ENCODE measurements at regions not wholly inside any gene's neighbourhood (a gene's known extent, or its start where the extent isn't known, plus 50 kb on each side); places are given as distances from the start of the nearest gene placed in this dataset.
"Not testable (repeated sequence)": the region's sequence is repeated elsewhere in the genome, so short reads cannot be mapped to it uniquely, and the experiment has no call there.

DNA sequence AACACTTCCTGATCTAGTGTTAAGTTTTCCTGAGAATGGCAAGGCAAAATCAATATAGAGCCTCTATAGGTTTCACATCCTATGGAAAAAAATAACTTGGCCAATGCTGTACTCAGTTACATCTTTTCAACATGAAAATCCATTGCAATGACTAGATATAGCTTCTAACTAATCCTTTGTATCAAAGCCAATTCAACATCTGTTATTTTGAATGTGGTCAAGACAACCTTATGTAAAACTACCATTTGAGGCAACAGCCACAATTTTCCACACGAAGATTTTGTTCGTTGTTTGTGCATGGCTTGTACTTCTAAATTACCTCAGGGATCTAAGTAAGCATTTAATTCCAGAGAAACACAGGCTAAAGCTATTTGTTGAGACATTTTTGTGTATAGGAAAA, 637.8 kb upstream of the EYS start:
- Mint-ChIP-seq H3K27me3 (no peaks in the 10 kb centered on the region), H3K9me3 (peaks cover 5% of the 10 kb centered on the region), H3K36me3 (ENCODE audit: low read depth) (no peaks in the 10 kb centered on the region), H3K4me1 (no peaks in the 10 kb centered on the region), H3K4me3 (no peak overlapping the region), H3K27ac (no peak overlapping the region)
- POLR2A ChIA-PET = no interaction called here
- CTCF ChIA-PET = no interaction called here
- no peak for DNase-seq

DNA sequence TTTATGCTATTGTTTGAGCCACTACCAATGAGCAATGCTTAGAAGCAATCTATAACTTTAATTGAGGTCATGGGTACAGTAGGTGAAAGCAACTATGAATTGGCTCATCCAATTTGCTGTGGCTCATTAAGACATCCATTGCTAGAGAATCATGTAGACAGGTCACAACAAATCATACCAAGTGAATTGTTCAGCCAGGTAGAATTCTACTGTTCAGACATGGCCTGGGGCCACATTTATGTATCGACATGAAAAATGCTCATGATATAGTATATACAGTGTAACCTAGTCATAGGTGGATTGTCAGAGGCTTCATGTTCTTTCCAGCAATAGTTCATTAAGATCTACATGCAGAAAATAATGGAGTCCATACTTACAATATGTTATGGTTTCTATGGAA, 633.7 kb upstream of the EYS start:
- no peak for DNase-seq
- Mint-ChIP-seq H3K9me3 (peaks cover 11% of the 10 kb centered on the region), H3K27me3 (no peaks in the 10 kb centered on the region), H3K27ac (no peak overlapping the region), H3K4me1 (no peaks in the 10 kb centered on the region), H3K4me3 (no peak overlapping the region), H3K36me3 (ENCODE audit: low read depth) (no peaks in the 10 kb centered on the region)
- ChIA-PET CTCF (no interaction called here), POLR2A (no interaction called here)

GRCh38 chr6:66336176-66336575, 629.1 kb upstream of the EYS start:
- Mint-ChIP-seq H3K9me3 (peaks cover 12% of the 10 kb centered on the region), H3K4me1 (no peaks in the 10 kb centered on the region), H3K27me3 (no peaks in the 10 kb centered on the region), H3K27ac (no peak overlapping the region), H3K4me3 (no peak overlapping the region), H3K36me3 (ENCODE audit: low read depth) (no peaks in the 10 kb centered on the region)
- DNase-seq = no peak
- POLR2A ChIA-PET = no interaction called here
- CTCF ChIA-PET = no interaction called here

GRCh38 chr6:66328200-66328599, 621.2 kb upstream of the EYS start:
- no peaks in the 10 kb centered on the region for H3K27me3 Mint-ChIP-seq
- H3K4me1 Mint-ChIP-seq = no peaks in the 10 kb centered on the region
- CTCF ChIA-PET = no interaction called here
- H3K4me3 Mint-ChIP-seq = no peak overlapping the region
- peaks cover 8% of the 10 kb centered on the region for H3K9me3 Mint-ChIP-seq
- no peaks in the 10 kb centered on the region for H3K36me3 Mint-ChIP-seq (ENCODE audit: low read depth)
- no peak overlapping the region for H3K27ac Mint-ChIP-seq
- POLR2A ChIA-PET = no interaction called here
- DNase-seq = no peak

- POLR2A ChIA-PET = no interaction called here
- H3K9me3 Mint-ChIP-seq = peaks cover 8% of the 10 kb centered on the region
- CTCF ChIA-PET = no interaction called here
- no peak overlapping the region for H3K4me3 Mint-ChIP-seq
- DNase-seq = no peak
- no peaks in the 10 kb centered on the region for H3K27me3 Mint-ChIP-seq
- no peaks in the 10 kb centered on the region for H3K36me3 Mint-ChIP-seq (ENCODE audit: low read depth)
- no peaks in the 10 kb centered on the region for H3K4me1 Mint-ChIP-seq
- no peak overlapping the region for H3K27ac Mint-ChIP-seq
Measured at GRCh38 chr6:66326228-66326627, 619.2 kb upstream of the EYS start.

DNA sequence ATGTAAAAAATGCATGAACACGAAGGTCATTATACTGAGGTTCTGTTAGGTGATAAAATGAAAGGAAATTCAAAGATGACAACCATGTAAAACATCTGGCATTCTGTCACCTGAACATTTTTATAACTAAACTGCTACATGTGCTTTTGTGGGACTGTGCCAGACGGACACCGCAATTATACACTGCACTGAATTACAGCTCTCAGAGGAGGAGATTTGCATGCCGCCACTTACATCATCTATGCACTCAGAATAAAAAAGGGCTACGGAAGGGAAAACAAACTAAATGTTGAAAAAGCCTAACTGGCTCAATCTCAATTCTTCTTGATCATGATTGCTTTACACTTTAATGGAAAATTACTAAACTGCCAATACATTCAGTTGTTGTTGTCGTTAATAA, 614.0 kb upstream of the EYS start:
- H3K27me3 Mint-ChIP-seq = no peaks in the 10 kb centered on the region
- no peak overlapping the region for H3K4me3 Mint-ChIP-seq
- peaks cover 7% of the 10 kb centered on the region for H3K9me3 Mint-ChIP-seq
- CTCF ChIA-PET = no interaction called here
- no peak overlapping the region for H3K27ac Mint-ChIP-seq
- no peaks in the 10 kb centered on the region for H3K4me1 Mint-ChIP-seq
- POLR2A ChIA-PET = no interaction called here
- H3K36me3 Mint-ChIP-seq (ENCODE audit: low read depth) = no peaks in the 10 kb centered on the region
- DNase-seq = no peak

- no peak for DNase-seq
- ChIA-PET CTCF (no interaction called here), POLR2A (no interaction called here)
- Mint-ChIP-seq H3K4me3 (no peak overlapping the region), H3K36me3 (ENCODE audit: low read depth) (no peaks in the 10 kb centered on the region), H3K27ac (no peak overlapping the region), H3K4me1 (no peaks in the 10 kb centered on the region), H3K27me3 (no peaks in the 10 kb centered on the region), H3K9me3 (peaks cover 17% of the 10 kb centered on the region)
Measured at GRCh38 chr6:66307490-66307889, 600.5 kb upstream of the EYS start.

DNA sequence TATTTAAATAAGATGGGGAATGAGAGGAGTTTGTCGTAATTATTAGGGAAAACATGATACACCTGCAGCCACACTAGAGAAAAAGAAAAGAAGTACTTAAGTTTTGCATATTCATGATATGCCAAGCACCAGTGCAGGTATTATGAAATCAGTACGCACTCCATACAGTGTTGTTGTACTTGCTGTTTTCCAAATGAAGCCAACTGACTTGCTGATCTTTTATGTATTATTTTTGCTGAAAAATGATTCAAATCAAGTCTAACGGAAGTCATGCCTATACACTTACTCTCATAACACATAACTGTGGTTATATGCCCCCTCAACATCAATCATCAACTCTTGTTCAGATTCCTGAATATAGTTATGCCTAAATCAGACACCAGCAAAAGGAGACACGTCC, 584.9 kb upstream of the EYS start:
- no peaks in the 10 kb centered on the region for H3K36me3 Mint-ChIP-seq (ENCODE audit: low read depth)

GRCh38 chr6:66289889-66290288, 582.9 kb upstream of the EYS start:
- ChIA-PET POLR2A (no interaction called here), CTCF (interaction anchor here (0.6 kb wide), 1 partner anchor 226 kb away, joined by 3 read pairs; no protein-coding TSS in a partner anchor)
- no peaks in the 10 kb centered on the region for H3K9me3 Mint-ChIP-seq
- no peaks in the 10 kb centered on the region for H3K27me3 Mint-ChIP-seq
- no peak for DNase-seq
- no peak overlapping the region for H3K27ac Mint-ChIP-seq
- no peak overlapping the region for H3K4me3 Mint-ChIP-seq
- H3K36me3 Mint-ChIP-seq (ENCODE audit: low read depth) = no peaks in the 10 kb centered on the region
- H3K4me1 Mint-ChIP-seq = no peaks in the 10 kb centered on the region

More for the DNA sequence above, 584.9 kb upstream of the EYS start:
- no peaks in the 10 kb centered on the region for H3K27me3 Mint-ChIP-seq
- CTCF ChIA-PET = no interaction called here
- POLR2A ChIA-PET = no interaction called here
- H3K9me3 Mint-ChIP-seq = no peaks in the 10 kb centered on the region
- DNase-seq = no peak
- no peak overlapping the region for H3K27ac Mint-ChIP-seq
- no peak overlapping the region for H3K4me3 Mint-ChIP-seq
- no peaks in the 10 kb centered on the region for H3K4me1 Mint-ChIP-seq

GRCh38 chr6:66278115-66278514, 571.1 kb upstream of the EYS start:
- Mint-ChIP-seq H3K27me3 (no peaks in the 10 kb centered on the region), H3K9me3 (no peaks in the 10 kb centered on the region), H3K4me1 (no peaks in the 10 kb centered on the region), H3K27ac (no peak overlapping the region), H3K36me3 (ENCODE audit: low read depth) (no peaks in the 10 kb centered on the region), H3K4me3 (no peak overlapping the region)
- ChIA-PET POLR2A (no interaction called here), CTCF (no interaction called here)
- no peak for DNase-seq

GRCh38 chr6:66277400-66277799, 570.4 kb upstream of the EYS start:
- Mint-ChIP-seq H3K4me1 (no peaks in the 10 kb centered on the region), H3K36me3 (ENCODE audit: low read depth) (no peaks in the 10 kb centered on the region), H3K9me3 (no peaks in the 10 kb centered on the region), H3K27ac (no peak overlapping the region), H3K4me3 (no peak overlapping the region), H3K27me3 (no peaks in the 10 kb centered on the region)
- ChIA-PET CTCF (no interaction called here), POLR2A (no interaction called here)
- no peak for DNase-seq

- ChIA-PET POLR2A (no interaction called here), CTCF (no interaction called here)
- no peaks in the 10 kb centered on the region for H3K27me3 Mint-ChIP-seq
- peaks cover 14% of the 10 kb centered on the region for H3K9me3 Mint-ChIP-seq
- H3K27ac Mint-ChIP-seq = no peak overlapping the region
- no peak overlapping the region for H3K4me3 Mint-ChIP-seq
- no peaks in the 10 kb centered on the region for H3K4me1 Mint-ChIP-seq
- no peaks in the 10 kb centered on the region for H3K36me3 Mint-ChIP-seq (ENCODE audit: low read depth)
- DNase-seq = no peak
Measured at GRCh38 chr6:66265737-66266136, 558.7 kb upstream of the EYS start.

DNA sequence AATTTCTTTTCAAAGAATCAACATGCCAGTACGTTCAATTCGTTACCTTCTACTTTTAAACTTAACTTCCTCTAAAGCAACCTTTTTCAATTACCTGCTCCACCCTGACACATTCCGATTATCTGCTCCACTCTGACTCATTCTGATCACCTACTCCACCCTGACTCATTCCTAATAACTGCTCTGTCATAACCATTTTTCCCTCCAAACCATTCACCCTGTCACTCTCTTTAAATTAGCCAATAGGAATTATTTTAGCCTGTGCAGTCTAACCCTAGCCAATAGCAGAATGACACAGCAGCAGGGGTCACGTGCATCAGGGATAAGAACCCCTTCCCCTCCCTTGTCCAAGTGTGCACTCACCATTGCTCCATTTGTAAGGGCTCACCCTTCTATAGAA, 557.4 kb upstream of the EYS start:
- Mint-ChIP-seq H3K27me3 (no peaks in the 10 kb centered on the region), H3K4me3 (no peak overlapping the region), H3K4me1 (no peaks in the 10 kb centered on the region), H3K9me3 (peaks cover 19% of the 10 kb centered on the region), H3K36me3 (ENCODE audit: low read depth) (no peaks in the 10 kb centered on the region), H3K27ac (no peak overlapping the region)
- POLR2A ChIA-PET = no interaction called here
- CTCF ChIA-PET = no interaction called here
- no peak for DNase-seq

- H3K36me3 Mint-ChIP-seq (ENCODE audit: low read depth); H3K27me3 Mint-ChIP-seq; DNase-seq; CTCF ChIA-PET; H3K4me3 Mint-ChIP-seq; H3K27ac Mint-ChIP-seq; POLR2A ChIA-PET; H3K4me1 Mint-ChIP-seq: not testable (repeated sequence)
- peaks cover 32% of the 10 kb centered on the region for H3K9me3 Mint-ChIP-seq
Measured at GRCh38 chr6:66258731-66259487, 551.9 kb upstream of the EYS start.
